HG03378 (cell line): ENCODE measurements at regions not wholly inside any gene's neighbourhood (a gene's known extent, or its start where the extent isn't known, plus 50 kb on each side); places are given as distances from the start of the nearest gene placed in this dataset.

Experiments
- ATAC-seq: cut with Tn5 transposase; IDR thresholded peaks from one replicate; pipeline ENCODE4 v1.9.1; 2021; ENCODE audit warnings: mild to moderate bottlenecking, moderate library complexity; ENCODE audit not compliant: unreplicated experiment

GRCh38 chr15:47412136-47412535, 305.2 kb upstream of the SEMA6D start:
- ATAC-seq = no peak

GRCh38 chr15:47412802-47413201, 304.5 kb upstream of the SEMA6D start:
- ATAC-seq = no peak

GRCh38 chr15:47414207-47414606, 303.1 kb upstream of the SEMA6D start:
- ATAC-seq = no peak

- ATAC-seq = no peak
Observed at GRCh38 chr15:47415539-47415971, 301.8 kb upstream of the SEMA6D start.

GRCh38 chr15:47422881-47423665, 294.2 kb upstream of the SEMA6D start:
- ATAC-seq = no peak

GRCh38 chr15:47427463-47427862, 289.8 kb upstream of the SEMA6D start:
- no peak for ATAC-seq

- ATAC-seq = no peak
Observed at GRCh38 chr15:47429376-47429775, 287.9 kb upstream of the SEMA6D start.

- ATAC-seq = no peak
Observed at GRCh38 chr15:47431501-47431900, 285.8 kb upstream of the SEMA6D start.

GRCh38 chr15:47432826-47433225, 284.5 kb upstream of the SEMA6D start:
- no peak for ATAC-seq

GRCh38 chr15:47434596-47434995, 282.7 kb upstream of the SEMA6D start:
- no peak for ATAC-seq

- ATAC-seq = no peak
Observed at GRCh38 chr15:47437491-47437890, 279.8 kb upstream of the SEMA6D start.

GRCh38 chr15:47439146-47440111, 277.9 kb upstream of the SEMA6D start:
- ATAC-seq = no peak

- ATAC-seq = no peak
Observed at GRCh38 chr15:47442371-47442770, 274.9 kb upstream of the SEMA6D start.

- no peak for ATAC-seq
Observed at GRCh38 chr15:47443839-47444238, 273.5 kb upstream of the SEMA6D start.

GRCh38 chr15:47445723-47446392, 271.4 kb upstream of the SEMA6D start:
- ATAC-seq = no peak

GRCh38 chr15:47460795-47461573, 256.3 kb upstream of the SEMA6D start:
- ATAC-seq = no peak

- no peak for ATAC-seq
Observed at GRCh38 chr15:47461652-47462141, 255.6 kb upstream of the SEMA6D start.

GRCh38 chr15:47466357-47466756, 250.9 kb upstream of the SEMA6D start:
- ATAC-seq = no peak

GRCh38 chr15:47470983-47471382, 246.3 kb upstream of the SEMA6D start:
- ATAC-seq = no peak

GRCh38 chr15:47473106-47473725, 244.1 kb upstream of the SEMA6D start:
- ATAC-seq = no peak
